Heart left ventricle (tissue), 13 donors: ENCODE measurements at regions not wholly inside any gene's neighbourhood (a gene's known extent, or its start where the extent isn't known, plus 50 kb on each side); places are given as distances from the start of the nearest gene placed in this dataset.

ENCODE experiments used
- CTCF ChIP-seq, 12 donors: fragments of 200-600 bp; sonication (generic) in 4 of 12; IDR thresholded peaks; one replicate each; pipeline versions ENCODE4 v1.5.0 to v1.8.0; 2018 to 2022; ENCODE audit warnings: antibody characterized with exemption in 12 of 12, mild to moderate bottlenecking in 5 of 12
- POLR2A ChIP-seq, 2 donors: fragments of 450-650 bp; IDR thresholded peaks; one replicate each; pipeline ENCODE4 v1.6.1; 2017; ENCODE audit warnings: antibody characterized with exemption in 2 of 2, mild to moderate bottlenecking in 2 of 2, moderate library complexity in 2 of 2
- donor health status: ischemic (EF 13 %, LVEDD 7.1; RV severe dilation, severe dysfunction).
- donor health status: DM: no; HTN: yes; CAD: no.
- donor health status: DM: no; HTN: no; CAD: no.
- donor health status: ischemic (EF 25% LVEDD 6.9; RV normal size, moderate dysfunction).
- donor health status: ischemic (EF 25% LVEDD 5.7; RV mildly dilated, moderate dysfunction).
- donor health status: ischemic (EF 35%, LVEDD 5.7; RV mildly dilated, moderate dysfunction).
- donor health status: nonischemic (EF 11% LVEDD 7.7; RV severe dilation, severe dysfunction).
- donor health status: DM: yes; HTN: yes; CAD: no.
- donor health status: PGD.
- donor health status: ischemic (EF 29% LVEDD 5.4; RV normal size, mild dysfunction).
- donor health status: nonischemic (EF 23%, LVEDD 6.1; RV moderate dilation, normal function).

GRCh38 chr18:67308819-67309218 lies 207.7 kb downstream of the DSEL start:
- TF ChIP-seq CTCF (IDR thresholded peaks at IDR 0.05): no peak
- no peak for TF ChIP-seq POLR2A (IDR thresholded peaks at IDR 0.05)
